Endodermal cell (in vitro differentiated cells): ENCODE measurements at regions not wholly inside any gene's neighbourhood (a gene's known extent, or its start where the extent isn't known, plus 50 kb on each side); places are given as distances from the start of the nearest gene placed in this dataset.

Experiments used
- DNase-seq: peaks from one replicate; pipeline ENCODE4 v3.0.0-alpha.2; 2017
- H3K27ac ChIP-seq: 2 replicates; pipeline ENCODE4 v1.5.1; 2013; ENCODE audit warnings: mild to moderate bottlenecking, low read depth, low read length, moderate library complexity
- H3K27me3 ChIP-seq: 2 replicates; pipeline ENCODE4 v1.6.1; 2013; ENCODE audit warnings: mild to moderate bottlenecking, low read length, moderate library complexity; ENCODE audit not compliant: insufficient read depth, control insufficient read depth, poor library complexity, severe bottlenecking
- H3K36me3 ChIP-seq: 2 replicates; pipeline ENCODE4 v1.7.0; 2013; ENCODE audit warnings: mild to moderate bottlenecking, low read length, moderate library complexity; ENCODE audit not compliant: control insufficient read depth, insufficient read depth
- H3K4me1 ChIP-seq: one replicate; pipeline ENCODE4 v1.7.0; 2013; ENCODE audit warnings: low read length; ENCODE audit not compliant: control insufficient read depth, insufficient read depth
- H3K4me3 ChIP-seq: 2 replicates; pipeline ENCODE4 v1.5.1; 2013; ENCODE audit warnings: mild to moderate bottlenecking, low read length, moderate library complexity
- H3K9ac ChIP-seq: 2 replicates; pipeline ENCODE4 v1.6.1; 2013; ENCODE audit warnings: mild to moderate bottlenecking, low read length, moderate library complexity; ENCODE audit not compliant: poor library complexity, severe bottlenecking; ENCODE audit errors: extremely low read depth
- H3K9me3 ChIP-seq: 2 replicates; pipeline ENCODE4 v1.6.1; 2013; ENCODE audit warnings: mild to moderate bottlenecking, low read length, moderate library complexity; ENCODE audit not compliant: control insufficient read depth
- H3K27ac Mint-ChIP-seq: 2 replicates; pipeline ENCODE4 v1.8.0; 2020; ENCODE audit warnings: mixed read lengths
- H3K27me3 Mint-ChIP-seq: 2 replicates; pipeline ENCODE4 v1.8.0; 2021; ENCODE audit warnings: mild to moderate bottlenecking, mixed read lengths; ENCODE audit not compliant: insufficient read depth
- H3K36me3 Mint-ChIP-seq: 2 replicates; pipeline ENCODE4 v1.8.0; 2020; ENCODE audit warnings: low read depth, mixed read lengths
- H3K4me1 Mint-ChIP-seq: 2 replicates; pipeline ENCODE4 v1.8.0; 2020; ENCODE audit warnings: mixed read lengths
- H3K4me3 Mint-ChIP-seq: 2 replicates; pipeline ENCODE4 v1.8.0; 2020; ENCODE audit warnings: mild to moderate bottlenecking, moderate library complexity, mixed read lengths
- H3K9me3 Mint-ChIP-seq: 2 replicates; pipeline ENCODE4 v1.8.0; 2020; ENCODE audit warnings: mild to moderate bottlenecking, mixed read lengths
- CTCF ChIP-seq: fragments of 200-600 bp; sonication (generic); conservative IDR thresholded peaks from 2 replicates; pipeline ENCODE4 v1.5.0; 2021; ENCODE audit warnings: antibody characterized with exemption, mild to moderate bottlenecking
- WGBS, 2 experiments: methylation state at CpG; one replicate each; pipeline versions ENCODE4 v1.1.5 to v1.1.7; 2013; ENCODE audit warnings: missing lambda C conversion rate in 2 of 2, mixed read lengths in 1 of 2; ENCODE audit not compliant: insufficient coverage in 1 of 2, insufficient read length in 1 of 2; 5-methylcytosine and 5-hydroxymethylcytosine counted together

- no peak overlapping the region for H3K27ac ChIP-seq
- no peak for TF ChIP-seq CTCF
- Mint-ChIP-seq H3K27ac (no peak overlapping the region), H3K4me1 (peaks cover 7% of the 10 kb centered on the region), H3K9me3 (peaks cover 18% of the 10 kb centered on the region), H3K36me3 (no peaks in the 10 kb centered on the region), H3K27me3 (no peaks in the 10 kb centered on the region), H3K4me3 (no peak overlapping the region)
- H3K4me1 ChIP-seq = no peaks in the 10 kb centered on the region
- DNase-seq = no peak
- H3K9ac ChIP-seq = no peak overlapping the region
- no peaks in the 10 kb centered on the region for H3K27me3 ChIP-seq
- 90% methylated on average over 4 of the region's 4 CpGs for WGBS, 2 experiments
- no peaks in the 10 kb centered on the region for H3K36me3 ChIP-seq
- H3K9me3 ChIP-seq = no peaks in the 10 kb centered on the region
- H3K4me3 ChIP-seq = no peak overlapping the region
These were observed 935.2 kb downstream of the PLA2G4A start for GRCh38 chr1:187763976-187764375.

- Histone ChIP-seq H3K27ac (no peak overlapping the region), H3K9ac (no peak overlapping the region), H3K27me3 (no peaks in the 10 kb centered on the region), H3K9me3 (no peaks in the 10 kb centered on the region), H3K4me3 (no peak overlapping the region), H3K36me3 (no peaks in the 10 kb centered on the region), H3K4me1 (no peaks in the 10 kb centered on the region)
- no peak for DNase-seq
- Mint-ChIP-seq H3K36me3 (peaks cover 3% of the 10 kb centered on the region), H3K4me3 (no peak overlapping the region), H3K4me1 (peaks cover 3% of the 10 kb centered on the region), H3K9me3 (peaks cover 24% of the 10 kb centered on the region), H3K27me3 (no peaks in the 10 kb centered on the region), H3K27ac (no peak overlapping the region)
- WGBS, 2 experiments = 100% methylated on average over 1 of the region's 2 CpGs; no CpG with 5 or more reads in 1 of the 2 experiments
- TF ChIP-seq CTCF = no peak
These were observed 942.6 kb downstream of the PLA2G4A start for GRCh38 chr1:187771396-187771795.

GRCh38 chr1:187773168-187773567 is 944.4 kb downstream of the PLA2G4A start:
- Mint-ChIP-seq H3K4me3 (no peak overlapping the region), H3K36me3 (peaks cover 3% of the 10 kb centered on the region), H3K4me1 (no peaks in the 10 kb centered on the region), H3K9me3 (peaks cover 20% of the 10 kb centered on the region), H3K27ac (no peak overlapping the region), H3K27me3 (no peaks in the 10 kb centered on the region)
- DNase-seq = no peak
- no peak overlapping the region for H3K9ac ChIP-seq
- no peaks in the 10 kb centered on the region for H3K27me3 ChIP-seq
- TF ChIP-seq CTCF = no peak
- H3K4me1 ChIP-seq = no peaks in the 10 kb centered on the region
- 80 to 86% methylated on average over 2 to 5 of the region's 5 CpGs for WGBS, 2 experiments
- no peaks in the 10 kb centered on the region for H3K9me3 ChIP-seq
- H3K27ac ChIP-seq = no peak overlapping the region
- no peaks in the 10 kb centered on the region for H3K36me3 ChIP-seq
- H3K4me3 ChIP-seq = no peak overlapping the region
